Activated naive CD8-positive, alpha-beta T cell treated with anti-CD3 and anti-CD28 coated beads, Interleukin-2, amount 50 U/mL, for 24 hours (primary cell): ENCODE measurements at regions not wholly inside any gene's neighbourhood (a gene's known extent, or its start where the extent isn't known, plus 50 kb on each side); places are given as distances from the start of the nearest gene placed in this dataset.

Source experiments
- ATAC-seq: fragments of 150-1000 bp; cut with Tn5 transposase; one replicate; pipeline ENCODE4 v1.10.0; 2021
- DNase-seq: peaks from one replicate; pipeline ENCODE4 v3.0.0; 2021
- H3K27ac Mint-ChIP-seq: one replicate; pipeline ENCODE4 v1.8.0; 2021; ENCODE audit warnings: mild to moderate bottlenecking, mixed read lengths
- H3K27me3 Mint-ChIP-seq: one replicate; pipeline ENCODE4 v1.8.0; 2021; ENCODE audit warnings: mixed read lengths
- H3K36me3 Mint-ChIP-seq: one replicate; pipeline ENCODE4 v1.8.0; 2021; ENCODE audit warnings: low read depth, mixed read lengths
- H3K4me1 Mint-ChIP-seq: one replicate; pipeline ENCODE4 v1.8.0; 2021; ENCODE audit warnings: mixed read lengths
- H3K4me3 Mint-ChIP-seq: one replicate; pipeline ENCODE4 v1.8.0; 2021; ENCODE audit warnings: mild to moderate bottlenecking, moderate library complexity, mixed read lengths
- H3K9me3 Mint-ChIP-seq: one replicate; pipeline ENCODE4 v1.8.0; 2021; ENCODE audit warnings: mixed read lengths

GRCh38 chr3:145807990-145808389 is 353.0 kb downstream of the PLOD2 start:
- no peak for DNase-seq
- no peak overlapping the region for H3K4me3 Mint-ChIP-seq
- H3K27me3 Mint-ChIP-seq: no peaks in the 10 kb centered on the region

GRCh38 chr3:145812391-145812790 is 348.6 kb downstream of the PLOD2 start:
- Mint-ChIP-seq H3K4me3 (no peak overlapping the region), H3K4me1 (no peaks in the 10 kb centered on the region), H3K27ac (no peak overlapping the region), H3K36me3 (no peaks in the 10 kb centered on the region), H3K9me3 (no peaks in the 10 kb centered on the region), H3K27me3 (no peaks in the 10 kb centered on the region)
- DNase-seq (no peak), ATAC-seq (no peak)

More at GRCh38 chr3:145807990-145808389, 353.0 kb downstream of the PLOD2 start:
- Mint-ChIP-seq H3K36me3 (no peaks in the 10 kb centered on the region), H3K27ac (no peak overlapping the region), H3K9me3 (no peaks in the 10 kb centered on the region), H3K4me1 (no peaks in the 10 kb centered on the region)
- no peak for ATAC-seq

GRCh38 chr3:145815707-145816413 is 345.1 kb downstream of the PLOD2 start:
- Mint-ChIP-seq H3K4me1 (no peaks in the 10 kb centered on the region), H3K36me3 (no peaks in the 10 kb centered on the region), H3K9me3 (peaks cover 11% of the 10 kb centered on the region), H3K27ac (no peak overlapping the region), H3K4me3 (no peak overlapping the region), H3K27me3 (no peaks in the 10 kb centered on the region)
- DNase-seq (no peak), ATAC-seq (no peak)

GRCh38 chr3:145817870-145818483 is 343.0 kb downstream of the PLOD2 start:
- no peak for ATAC-seq
- Mint-ChIP-seq H3K4me3 (no peak overlapping the region), H3K27me3 (no peaks in the 10 kb centered on the region), H3K4me1 (no peaks in the 10 kb centered on the region), H3K27ac (no peak overlapping the region), H3K9me3 (peaks cover 12% of the 10 kb centered on the region), H3K36me3 (no peaks in the 10 kb centered on the region)
- DNase-seq: no peak

GRCh38 chr3:145820170-145820569 is 340.8 kb downstream of the PLOD2 start:
- H3K4me3 Mint-ChIP-seq: no peak overlapping the region

GRCh38 chr3:145842294-145842902 is 318.6 kb downstream of the PLOD2 start:
- ATAC-seq (no peak), DNase-seq (no peak)
- Mint-ChIP-seq H3K27me3 (no peaks in the 10 kb centered on the region), H3K4me1 (no peaks in the 10 kb centered on the region), H3K27ac (no peak overlapping the region), H3K9me3 (no peaks in the 10 kb centered on the region), H3K36me3 (no peaks in the 10 kb centered on the region), H3K4me3 (no peak overlapping the region)

More at GRCh38 chr3:145820170-145820569, 340.8 kb downstream of the PLOD2 start:
- DNase-seq (no peak), ATAC-seq (no peak)
- Mint-ChIP-seq H3K27me3 (no peaks in the 10 kb centered on the region), H3K9me3 (peaks cover 12% of the 10 kb centered on the region), H3K4me1 (no peaks in the 10 kb centered on the region), H3K36me3 (no peaks in the 10 kb centered on the region), H3K27ac (no peak overlapping the region)

GRCh38 chr3:145843561-145843960 is 317.4 kb downstream of the PLOD2 start:
- H3K4me3 Mint-ChIP-seq: no peak overlapping the region
- no peaks in the 10 kb centered on the region for H3K9me3 Mint-ChIP-seq
- DNase-seq (no peak), ATAC-seq (no peak)
- H3K36me3 Mint-ChIP-seq: no peaks in the 10 kb centered on the region
- H3K4me1 Mint-ChIP-seq: no peaks in the 10 kb centered on the region
- H3K27ac Mint-ChIP-seq: no peak overlapping the region
- H3K27me3 Mint-ChIP-seq: no peaks in the 10 kb centered on the region

GRCh38 chr3:145849115-145849514 is 311.9 kb downstream of the PLOD2 start:
- ATAC-seq (no peak), DNase-seq (no peak)

GRCh38 chr3:145854499-145854898 is 306.5 kb downstream of the PLOD2 start:
- no peak overlapping the region for H3K4me3 Mint-ChIP-seq
- no peaks in the 10 kb centered on the region for H3K36me3 Mint-ChIP-seq
- no peak overlapping the region for H3K27ac Mint-ChIP-seq
- H3K9me3 Mint-ChIP-seq: peaks cover 6% of the 10 kb centered on the region
- ATAC-seq (no peak), DNase-seq (no peak)
- no peaks in the 10 kb centered on the region for H3K4me1 Mint-ChIP-seq
- no peaks in the 10 kb centered on the region for H3K27me3 Mint-ChIP-seq

More at GRCh38 chr3:145849115-145849514, 311.9 kb downstream of the PLOD2 start:
- Mint-ChIP-seq H3K36me3 (no peaks in the 10 kb centered on the region), H3K4me1 (no peaks in the 10 kb centered on the region), H3K27me3 (no peaks in the 10 kb centered on the region), H3K9me3 (peaks cover 6% of the 10 kb centered on the region), H3K27ac (no peak overlapping the region), H3K4me3 (no peak overlapping the region)

GRCh38 chr3:145857956-145858355 is 303.0 kb downstream of the PLOD2 start:
- no peaks in the 10 kb centered on the region for H3K27me3 Mint-ChIP-seq
- DNase-seq: no peak
- H3K36me3 Mint-ChIP-seq: no peaks in the 10 kb centered on the region
- H3K9me3 Mint-ChIP-seq: no peaks in the 10 kb centered on the region
- no peaks in the 10 kb centered on the region for H3K4me1 Mint-ChIP-seq
- H3K27ac Mint-ChIP-seq: no peak overlapping the region
- H3K4me3 Mint-ChIP-seq: no peak overlapping the region
- ATAC-seq: no peak

GRCh38 chr3:145864336-145864735 is 296.6 kb downstream of the PLOD2 start:
- Mint-ChIP-seq H3K4me1 (no peaks in the 10 kb centered on the region), H3K9me3 (no peaks in the 10 kb centered on the region), H3K27me3 (no peaks in the 10 kb centered on the region), H3K4me3 (no peak overlapping the region), H3K27ac (no peak overlapping the region), H3K36me3 (no peaks in the 10 kb centered on the region)
- no peak for ATAC-seq
- DNase-seq: no peak

- H3K4me1 Mint-ChIP-seq: no peaks in the 10 kb centered on the region
- no peaks in the 10 kb centered on the region for H3K9me3 Mint-ChIP-seq
- no peaks in the 10 kb centered on the region for H3K27me3 Mint-ChIP-seq
- ATAC-seq (no peak), DNase-seq (no peak)
- H3K27ac Mint-ChIP-seq: no peak overlapping the region
- no peaks in the 10 kb centered on the region for H3K36me3 Mint-ChIP-seq
- no peak overlapping the region for H3K4me3 Mint-ChIP-seq
Observed at GRCh38 chr3:145865399-145866018, 295.5 kb downstream of the PLOD2 start.

- Mint-ChIP-seq H3K27ac (no peak overlapping the region), H3K27me3 (no peaks in the 10 kb centered on the region), H3K4me1 (no peaks in the 10 kb centered on the region), H3K9me3 (peaks cover 9% of the 10 kb centered on the region), H3K36me3 (no peaks in the 10 kb centered on the region), H3K4me3 (no peak overlapping the region)
- ATAC-seq (no peak), DNase-seq (no peak)
Observed at GRCh38 chr3:145869958-145870357, 291.0 kb downstream of the PLOD2 start.

GRCh38 chr3:145882436-145882835 is 278.5 kb downstream of the PLOD2 start:
- no peak for DNase-seq
- Mint-ChIP-seq H3K4me3 (no peak overlapping the region), H3K4me1 (no peaks in the 10 kb centered on the region)

GRCh38 chr3:145889730-145890129 is 271.3 kb downstream of the PLOD2 start:
- Mint-ChIP-seq H3K9me3 (peaks cover 4% of the 10 kb centered on the region), H3K36me3 (no peaks in the 10 kb centered on the region), H3K4me1 (no peaks in the 10 kb centered on the region), H3K4me3 (no peak overlapping the region), H3K27me3 (no peaks in the 10 kb centered on the region), H3K27ac (no peak overlapping the region)
- ATAC-seq: no peak
- DNase-seq: no peak

More at GRCh38 chr3:145882436-145882835, 278.5 kb downstream of the PLOD2 start:
- no peaks in the 10 kb centered on the region for H3K27me3 Mint-ChIP-seq
- peaks cover 9% of the 10 kb centered on the region for H3K9me3 Mint-ChIP-seq
- ATAC-seq: no peak
- H3K27ac Mint-ChIP-seq: no peak overlapping the region
- no peaks in the 10 kb centered on the region for H3K36me3 Mint-ChIP-seq
